Islet precursor cell (in vitro differentiated cells): ENCODE measurements at regions not wholly inside any gene's neighbourhood (a gene's known extent, or its start where the extent isn't known, plus 50 kb on each side); places are given as distances from the start of the nearest gene placed in this dataset.
"Not testable (repeated sequence)": the region's sequence is repeated elsewhere in the genome, so short reads cannot be mapped to it uniquely, and the experiment has no call there.

ENCODE experiments used
- DNase-seq: peaks from one replicate; pipeline ENCODE4 v3.0.0-alpha.2; 2018

GRCh38 chr4:101669832-101670188 lies 120.7 kb upstream of the BANK1 start:
- no peak for DNase-seq

GRCh38 chr4:101669138-101669831 lies 121.2 kb upstream of the BANK1 start:
- no peak for DNase-seq

GRCh38 chr4:101667348-101667747 lies 123.2 kb upstream of the BANK1 start:
- no peak for DNase-seq

- DNase-seq, result no peak
Observed at GRCh38 chr4:101660607-101661006, 129.9 kb upstream of the BANK1 start.

GRCh38 chr4:101655857-101656256 lies 134.7 kb upstream of the BANK1 start:
- DNase-seq, result no peak

DNA sequence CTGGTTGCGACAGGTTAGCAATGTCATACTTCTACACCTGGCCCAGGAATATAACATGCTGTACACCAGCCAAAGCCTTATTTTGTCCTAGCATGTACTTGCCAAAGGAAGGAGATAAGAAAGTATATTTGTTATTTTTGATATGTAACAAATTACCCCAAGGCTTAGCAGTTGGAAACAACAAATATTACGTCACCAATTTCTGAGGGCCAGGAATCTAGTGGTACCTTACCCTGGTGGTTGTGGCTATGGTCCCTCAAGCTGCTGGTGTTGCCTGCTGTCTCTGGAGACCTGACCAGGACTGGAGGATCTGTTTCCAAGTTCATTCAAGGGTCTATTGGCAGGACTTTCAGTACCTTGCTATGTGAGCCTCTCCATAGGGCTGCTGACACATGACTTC lies 135.5 kb upstream of the BANK1 start:
- DNase-seq, result no peak

DNA sequence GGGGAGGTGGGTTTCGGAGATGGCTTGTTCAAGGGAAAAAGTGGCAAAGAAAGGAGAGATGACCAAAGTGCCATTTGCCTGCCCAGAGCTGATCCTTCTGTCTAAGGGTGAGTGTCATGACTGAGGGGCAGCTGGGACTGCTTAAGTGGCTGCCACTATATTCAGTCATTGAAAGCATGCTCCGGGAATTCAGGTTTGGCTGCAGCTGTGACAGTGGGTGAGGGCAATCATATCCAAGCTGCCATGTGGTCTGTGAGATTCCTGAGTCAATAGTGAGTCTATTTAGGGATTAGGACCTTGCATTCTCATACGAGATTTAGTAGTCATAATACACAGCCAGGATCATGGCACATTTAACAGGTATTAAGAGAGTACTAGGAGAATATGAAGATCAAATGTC lies 138.8 kb upstream of the BANK1 start:
- DNase-seq, result no peak

GRCh38 chr4:101649790-101650515 lies 140.6 kb upstream of the BANK1 start:
- no peak for DNase-seq

DNA sequence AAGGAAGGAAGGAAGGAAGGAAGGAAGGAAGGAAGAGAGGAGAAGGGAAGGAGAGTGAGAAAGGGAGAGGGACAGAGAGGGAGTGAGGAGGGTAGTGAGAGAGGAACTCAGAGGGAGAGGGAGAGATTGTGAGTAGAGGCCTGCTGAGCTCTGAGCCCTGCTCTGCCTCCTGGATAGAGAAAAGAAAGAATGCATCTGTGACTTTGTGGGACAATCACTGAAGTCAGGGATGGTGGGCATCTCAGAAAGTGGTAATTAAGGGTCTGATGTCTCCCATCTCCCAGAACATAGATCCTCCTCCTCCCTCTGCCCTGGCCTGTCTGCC lies 142.9 kb upstream of the BANK1 start:
- no peak for DNase-seq

GRCh38 chr4:101644516-101644915 lies 146.0 kb upstream of the BANK1 start:
- no peak for DNase-seq

DNA sequence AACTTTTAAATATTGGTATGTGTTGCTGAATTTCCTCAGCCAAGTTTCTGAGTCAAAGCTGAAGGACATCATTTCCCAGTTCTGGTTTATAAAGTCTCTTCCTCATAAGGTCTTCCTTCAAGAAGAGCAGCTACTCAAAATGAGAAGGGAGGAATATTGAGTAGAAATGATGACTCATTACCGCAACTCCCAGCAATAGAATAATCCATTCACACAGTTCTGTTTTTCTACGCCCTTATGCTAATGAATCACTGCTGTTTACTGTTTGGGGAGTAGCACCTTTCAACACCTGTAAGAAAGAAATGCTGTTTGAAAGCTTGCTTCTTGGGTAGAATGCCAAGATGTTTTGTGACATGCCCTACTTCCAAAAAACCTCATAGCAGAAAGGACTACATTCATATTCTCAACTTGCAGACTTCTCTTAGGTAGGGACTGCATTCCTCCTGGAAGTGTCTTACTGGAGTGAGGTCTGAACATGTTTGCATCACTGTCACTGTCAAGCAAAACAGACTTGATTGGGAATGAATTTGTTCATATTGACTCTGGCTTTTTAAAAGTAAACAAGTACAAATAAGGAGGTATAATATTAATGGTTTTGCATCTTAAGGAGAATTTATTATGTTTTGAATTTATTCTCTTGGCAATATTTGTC lies 147.2 kb upstream of the BANK1 start:
- no peak for DNase-seq

DNA sequence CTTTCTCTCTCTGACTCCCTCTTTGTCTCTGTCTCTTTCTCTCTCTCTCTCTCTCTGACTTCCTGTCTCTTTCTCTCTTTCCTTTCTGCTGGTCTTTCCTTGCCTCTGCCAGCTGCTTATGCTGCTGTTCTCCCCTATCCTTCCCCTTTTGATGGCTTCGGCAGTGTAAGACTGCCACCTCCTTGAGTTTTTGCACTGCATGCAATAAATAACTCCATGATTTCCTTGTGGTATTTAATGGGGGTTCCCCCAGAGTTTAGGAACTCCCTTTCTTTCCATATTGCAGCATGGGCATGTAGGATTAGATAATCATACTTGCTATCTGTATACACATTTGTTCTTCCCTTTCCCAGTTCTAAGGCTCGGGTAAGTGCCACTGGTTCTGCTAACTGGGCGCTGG lies 157.8 kb upstream of the BANK1 start:
- DNase-seq, result not testable (repeated sequence)

DNA sequence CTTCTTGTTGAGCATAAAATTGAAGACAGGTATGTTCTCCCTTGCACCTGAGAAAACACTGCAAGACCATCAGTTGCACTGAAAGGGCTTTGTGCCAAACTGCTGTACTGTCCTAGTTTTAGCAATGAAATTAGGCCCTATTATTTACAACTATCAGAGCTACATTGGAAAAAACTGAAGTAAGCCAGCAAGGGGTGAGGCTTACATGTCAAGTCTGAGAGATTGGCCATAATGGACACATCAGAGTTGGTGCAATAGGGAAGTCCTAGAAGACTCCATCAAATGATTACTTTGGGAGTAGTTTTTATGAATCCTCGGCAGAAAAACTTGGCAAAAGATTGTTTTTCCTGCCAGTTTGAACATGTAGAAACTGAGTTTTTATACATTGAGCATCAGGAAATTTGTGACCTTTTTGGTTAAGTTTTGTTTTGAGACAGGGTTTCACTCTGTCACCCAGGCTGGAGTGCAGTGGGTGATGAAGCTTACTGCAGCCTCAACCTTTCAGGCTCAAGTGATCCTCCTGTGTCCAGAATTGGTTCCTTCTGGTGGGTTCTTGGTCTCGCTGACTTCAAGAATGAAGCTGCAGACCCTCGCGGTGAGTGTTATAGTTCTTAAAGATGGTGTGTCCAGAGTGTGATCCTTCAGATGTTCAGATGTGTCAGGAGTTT lies 160.1 kb upstream of the BANK1 start:
- no peak for DNase-seq

- no peak for DNase-seq
Observed at GRCh38 chr4:101621120-101621519, 169.4 kb upstream of the BANK1 start.

DNA sequence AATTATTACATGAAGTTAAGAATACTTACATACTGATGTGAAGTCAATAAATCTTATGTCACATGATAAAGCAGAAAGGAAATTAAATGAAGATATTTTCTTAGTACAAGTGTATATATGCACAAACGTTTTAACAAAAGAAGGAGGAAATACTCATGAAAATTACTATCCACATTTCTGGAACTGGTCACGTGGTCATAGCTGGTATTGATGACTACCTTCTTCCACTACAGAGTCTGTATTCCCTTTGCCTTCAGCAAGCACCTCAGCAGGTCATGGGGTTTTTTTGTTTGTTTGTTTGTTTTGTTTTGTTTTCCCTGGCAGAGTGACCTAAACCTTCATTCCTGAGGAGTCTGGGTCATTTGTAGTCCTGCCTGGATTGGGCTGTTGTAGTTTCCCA lies 174.9 kb upstream of the BANK1 start:
- no peak for DNase-seq

GRCh38 chr4:101606989-101607388 lies 183.5 kb upstream of the BANK1 start:
- not testable (repeated sequence) for DNase-seq

DNA sequence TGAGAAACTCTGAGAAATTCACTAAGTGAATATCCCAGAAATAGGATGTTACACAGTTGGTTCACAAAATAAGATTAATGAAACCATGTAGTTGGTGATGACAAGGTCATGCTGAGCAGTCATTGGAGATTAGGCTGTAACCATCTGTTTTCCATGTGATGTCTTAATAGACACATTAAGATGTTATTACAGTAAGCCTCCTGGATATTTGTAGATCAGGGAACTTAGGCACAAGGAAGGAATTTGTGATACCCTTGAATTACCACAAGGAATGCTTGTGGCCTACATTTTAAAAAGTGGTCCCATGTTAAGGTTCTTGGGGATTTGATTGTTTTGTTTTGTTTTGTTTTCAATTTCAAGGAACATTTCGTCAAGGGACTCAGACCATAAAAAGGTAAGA lies 185.6 kb upstream of the BANK1 start:
- DNase-seq, result no peak

GRCh38 chr4:101600287-101600686 lies 190.2 kb upstream of the BANK1 start:
- DNase-seq, result no peak

DNA sequence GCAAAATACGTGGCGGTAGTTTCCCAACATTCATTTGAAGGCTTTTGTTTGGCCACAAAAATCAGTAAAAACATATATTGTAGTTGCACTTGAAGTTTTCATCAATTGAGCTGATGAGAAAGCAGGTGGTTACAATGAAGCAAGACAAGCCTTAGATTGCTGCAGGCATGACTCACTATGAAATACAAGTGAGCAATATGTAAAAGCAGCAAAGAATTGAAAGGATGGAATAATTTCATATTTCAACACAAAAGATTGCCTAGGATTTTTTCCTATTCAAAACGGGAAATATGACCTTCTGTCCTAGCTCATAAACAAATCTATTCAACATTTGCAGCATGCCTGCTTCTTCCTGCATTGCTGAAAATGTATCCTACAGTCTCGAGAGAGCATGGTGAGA lies 190.9 kb upstream of the BANK1 start:
- no peak for DNase-seq

DNA sequence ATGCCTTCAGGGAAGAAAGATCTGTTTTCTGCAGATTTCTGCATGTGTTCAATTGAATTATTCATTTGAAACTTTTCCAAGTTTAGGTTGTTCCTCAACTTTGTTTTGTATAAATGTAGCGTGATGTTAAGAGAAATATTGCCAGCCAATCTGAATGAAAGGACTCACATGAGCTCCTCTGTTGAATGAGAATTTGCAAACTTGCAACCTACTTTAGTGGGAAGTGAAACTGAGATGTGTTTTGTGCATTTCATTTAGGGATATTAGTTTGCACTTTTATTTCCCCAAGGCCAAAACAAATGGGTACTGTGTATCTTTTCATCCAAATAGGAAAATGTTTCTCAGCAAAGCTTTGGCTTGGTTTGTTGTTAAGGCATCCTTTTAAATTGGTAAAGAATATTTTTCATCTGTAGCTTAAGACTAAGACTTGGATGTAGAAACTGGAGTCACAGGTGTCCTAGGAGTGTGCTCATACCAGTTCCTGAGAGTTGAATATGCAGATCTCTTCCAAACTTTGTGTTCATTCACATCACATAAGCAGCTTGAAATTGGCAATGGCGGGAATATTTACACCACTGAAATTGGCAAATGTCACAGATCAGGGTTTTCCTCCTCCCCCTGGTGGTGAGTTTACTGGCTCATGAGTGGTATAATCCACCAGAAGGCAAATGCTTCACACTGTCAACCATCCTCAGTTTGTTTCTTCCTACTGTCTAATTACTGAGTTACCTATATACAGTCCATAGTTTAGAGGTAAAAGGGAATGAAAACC lies 193.6 kb upstream of the BANK1 start:
- DNase-seq, result no peak

GRCh38 chr4:101594588-101594987 lies 195.9 kb upstream of the BANK1 start:
- no peak for DNase-seq

GRCh38 chr4:101593666-101594065 lies 196.9 kb upstream of the BANK1 start:
- no peak for DNase-seq

DNA sequence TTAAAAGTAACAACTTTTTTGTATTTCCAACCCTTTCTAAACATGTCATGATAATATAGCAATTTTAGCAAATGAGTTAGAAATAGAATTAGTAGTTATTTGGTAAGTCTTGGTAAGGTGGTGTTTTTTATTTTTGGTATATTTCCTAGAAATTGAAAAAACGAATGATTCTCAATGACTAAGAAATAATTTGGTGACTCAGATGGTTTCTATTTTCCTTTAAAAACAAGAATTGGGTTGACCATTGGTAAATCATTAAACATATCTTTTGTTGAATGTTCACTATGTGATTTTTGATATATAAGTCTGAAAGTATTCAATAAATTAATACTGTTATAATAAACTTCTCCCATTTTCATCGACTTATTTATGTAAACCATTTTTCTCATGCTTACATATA lies 206.2 kb upstream of the BANK1 start:
- DNase-seq, result no peak
